ENCODE measurements at regions not wholly inside any gene's neighbourhood (a gene's known extent, or its start where the extent isn't known, plus 50 kb on each side); places are given as distances from the start of the nearest gene placed in this dataset.

DNA sequence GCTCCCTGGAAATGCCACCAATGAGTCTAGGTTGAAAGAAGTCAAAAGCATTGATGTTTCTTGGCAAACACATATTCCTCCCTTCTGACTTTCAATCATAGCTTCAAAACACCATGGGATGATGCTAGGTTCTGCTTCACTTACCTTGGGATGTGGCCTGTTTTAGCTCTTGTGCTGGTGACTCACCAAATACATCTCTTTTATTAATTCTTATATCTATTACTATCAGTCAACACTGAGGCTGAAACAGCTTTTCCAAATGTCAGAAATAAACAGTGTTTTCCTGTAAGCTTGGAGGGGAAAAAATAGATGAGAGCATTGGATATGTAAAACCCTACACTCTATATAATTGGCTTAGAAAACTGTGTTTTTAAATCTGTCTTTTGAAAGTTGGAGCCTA lies 245.4 kb upstream of the NREP start:
- TF ChIP-seq, protein P1, sequence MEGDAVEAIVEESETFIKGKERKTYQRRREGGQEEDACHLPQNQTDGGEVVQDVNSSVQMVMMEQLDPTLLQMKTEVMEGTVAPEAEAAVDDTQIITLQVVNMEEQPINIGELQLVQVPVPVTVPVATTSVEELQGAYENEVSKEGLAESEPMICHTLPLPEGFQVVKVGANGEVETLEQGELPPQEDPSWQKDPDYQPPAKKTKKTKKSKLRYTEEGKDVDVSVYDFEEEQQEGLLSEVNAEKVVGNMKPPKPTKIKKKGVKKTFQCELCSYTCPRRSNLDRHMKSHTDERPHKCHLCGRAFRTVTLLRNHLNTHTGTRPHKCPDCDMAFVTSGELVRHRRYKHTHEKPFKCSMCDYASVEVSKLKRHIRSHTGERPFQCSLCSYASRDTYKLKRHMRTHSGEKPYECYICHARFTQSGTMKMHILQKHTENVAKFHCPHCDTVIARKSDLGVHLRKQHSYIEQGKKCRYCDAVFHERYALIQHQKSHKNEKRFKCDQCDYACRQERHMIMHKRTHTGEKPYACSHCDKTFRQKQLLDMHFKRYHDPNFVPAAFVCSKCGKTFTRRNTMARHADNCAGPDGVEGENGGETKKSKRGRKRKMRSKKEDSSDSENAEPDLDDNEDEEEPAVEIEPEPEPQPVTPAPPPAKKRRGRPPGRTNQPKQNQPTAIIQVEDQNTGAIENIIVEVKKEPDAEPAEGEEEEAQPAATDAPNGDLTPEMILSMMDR (IDR thresholded peaks at IDR 0.05; ENCODE audit: low read length) = no peak
- TF ChIP-seq EZH2phosphoT487 (IDR thresholded peaks at IDR 0.05; ENCODE audit: low read length) (no peak), EZH2 (optimal IDR thresholded peaks at IDR 0.05; ENCODE audit: low read depth, low read length) (no peak)

Measured in MM.1S (cell line).